B cell (primary cell): ENCODE measurements at regions not wholly inside any gene's neighbourhood (a gene's known extent, or its start where the extent isn't known, plus 50 kb on each side); places are given as distances from the start of the nearest gene placed in this dataset.

ENCODE experiments used
- ATAC-seq: fragments of 200-7000 bp; cut with Tn5 transposase; one replicate; pipeline ENCODE4 v1.10.0; 2021; ENCODE audit warnings: low read depth, mild to moderate bottlenecking, moderate number of reproducible peaks, moderate library complexity
- CTCF ChIA-PET: fragments of 350-600 bp; sonication (Branson Sonifier 250); formaldehyde crosslinking; loops from one replicate; lab custom pipeline; 2021; ENCODE audit warnings: antibody characterized with exemption, inconsistent platforms; lab: Charles Lee
- POLR2A ChIA-PET: fragments of 350-600 bp; sonication (Branson Sonifier 250); formaldehyde crosslinking; loops from one replicate; lab custom pipeline; 2021; ENCODE audit warnings: antibody characterized with exemption; lab: Charles Lee
- DNase-seq: peaks from one replicate; pipeline ENCODE4 v3.0.0; 2013
- H2AFZ ChIP-seq: 2 replicates; pipeline ENCODE4 v1.6.1; 2012; ENCODE audit warnings: mild to moderate bottlenecking, low read depth, low read length; ENCODE audit not compliant: insufficient read depth, poor library complexity, severe bottlenecking
- H3K27ac ChIP-seq, 2 donors: 1 replicate in 1 of 2; 2 replicates in 1 of 2; pipeline ENCODE4 v1.5.1; 2012 to 2013; ENCODE audit warnings: low read length in 2 of 2, mild to moderate bottlenecking in 2 of 2, moderate library complexity in 1 of 2
- H3K27me3 ChIP-seq, 4 experiments: fragments of 200-600 bp in 1 of 4; sonication (generic) in 1 of 4; replicated peaks in 1 of 4; 1 replicate in 2 of 4; 2 replicates in 2 of 4; pipeline versions ENCODE4 v1.6.1 to v1.7.0; 2013 to 2016; ENCODE audit warnings: low read length in 3 of 4, mild to moderate bottlenecking in 2 of 4, mixed read lengths in 1 of 4, moderate library complexity in 1 of 4; ENCODE audit not compliant: insufficient read depth in 4 of 4, control insufficient read depth in 3 of 4; ENCODE audit errors: control extremely low read depth in 1 of 4
- H3K36me3 ChIP-seq, 2 experiments: replicated peaks in 1 of 2; 1 replicate in 1 of 2; 2 replicates in 1 of 2; pipeline versions ENCODE4 v1.6.1 to v1.7.1; 2013; ENCODE audit warnings: low read length in 1 of 2; ENCODE audit not compliant: insufficient read depth in 2 of 2, control insufficient read depth in 1 of 2; ENCODE audit errors: control extremely low read depth in 1 of 2, extremely low read depth in 1 of 2
- H3K4me1 ChIP-seq, 2 donors: fragments of 200-600 bp in 1 of 2; sonication (generic) in 1 of 2; 1 replicate in 1 of 2; 2 replicates in 1 of 2; pipeline versions ENCODE4 v1.5.1 to v1.6.1; 2013 to 2017; ENCODE audit warnings: low read length in 2 of 2; ENCODE audit not compliant: control insufficient read depth in 2 of 2, insufficient read depth in 2 of 2
- H3K4me2 ChIP-seq: replicated peaks from 2 replicates; pipeline ENCODE3; 2012; ENCODE audit warnings: mild to moderate bottlenecking, low read depth, low read length; ENCODE audit not compliant: poor library complexity, severe bottlenecking
- H3K4me3 ChIP-seq, 5 experiments: fragments of 200-600 bp in 1 of 5; sonication (generic) in 1 of 5; 1 replicate in 3 of 5; 2 replicates in 2 of 5; pipeline versions ENCODE4 v1.5.1 to v1.7.0; 2011 to 2016; ENCODE audit warnings: low read length in 4 of 5, mild to moderate bottlenecking in 4 of 5, low read depth in 2 of 5, control low read depth in 1 of 5, moderate library complexity in 1 of 5; ENCODE audit not compliant: insufficient read depth in 1 of 5; ENCODE audit errors: control extremely low read depth in 1 of 5, extremely low read depth in 1 of 5
- H3K79me2 ChIP-seq: fragments of 200-600 bp; sonication (generic); one replicate; pipeline ENCODE4 v1.6.0; 2016; ENCODE audit warnings: low read length; ENCODE audit not compliant: control insufficient read depth, insufficient read depth
- H3K9ac ChIP-seq: fragments of 200-600 bp; sonication (generic); 2 replicates; pipeline ENCODE4 v1.6.1; 2017; ENCODE audit warnings: mild to moderate bottlenecking, low read length, moderate library complexity
- H3K9me3 ChIP-seq, 3 donors: one replicate each; pipeline versions ENCODE4 v1.6.1 to v1.7.1; 2013; ENCODE audit warnings: low read length in 2 of 3; ENCODE audit not compliant: control insufficient read depth in 2 of 3, insufficient read depth in 1 of 3; ENCODE audit errors: control extremely low read depth in 1 of 3
- H4K20me1 ChIP-seq: 2 replicates; pipeline ENCODE4 v1.6.0; 2012; ENCODE audit warnings: mild to moderate bottlenecking, low read length; ENCODE audit not compliant: insufficient read depth, control insufficient read depth, poor library complexity, severe bottlenecking
- H3K27ac Mint-ChIP-seq: one replicate; pipeline ENCODE4 v1.8.0; 2021; ENCODE audit warnings: mixed read lengths
- H3K27me3 Mint-ChIP-seq: one replicate; pipeline ENCODE4 v1.8.0; 2021; ENCODE audit warnings: mixed read lengths
- H3K4me1 Mint-ChIP-seq: one replicate; pipeline ENCODE4 v1.8.0; 2021; ENCODE audit warnings: mixed read lengths
- H3K4me3 Mint-ChIP-seq: one replicate; pipeline ENCODE4 v1.8.0; 2021; ENCODE audit warnings: mixed read lengths
- H3K9me3 Mint-ChIP-seq: one replicate; pipeline ENCODE4 v1.8.0; 2022; ENCODE audit warnings: mixed read lengths; ENCODE audit not compliant: insufficient read depth
- CTCF ChIP-seq: fragments of 200-600 bp; IDR thresholded peaks from one replicate; pipeline ENCODE4 v1.8.0; 2022; ENCODE audit warnings: antibody characterized with exemption, mild to moderate bottlenecking
- EZH2 ChIP-seq: IDR thresholded peaks from 2 replicates; pipeline ENCODE4 v1.6.1; 2012; ENCODE audit warnings: borderline replicate concordance, low read depth, mild to moderate bottlenecking, moderate library complexity, low read length; ENCODE audit not compliant: insufficient read depth, poor library complexity, severe bottlenecking
- WGBS: methylation state at CpG from one replicate; pipeline ENCODE4 v1.1.5; 2013; ENCODE audit warnings: missing lambda C conversion rate; ENCODE audit not compliant: insufficient coverage; 5-methylcytosine and 5-hydroxymethylcytosine counted together
- intact Hi-C: fragments of 100-400 bp; cut with micrococcal nuclease; formaldehyde crosslinking; loops from one replicate; pipeline ENCODE4 v1.10.0; 2022

GRCh38 chr5:115382989-115383388, 86.5 kb upstream of the CCDC112 start:
- no peak for TF ChIP-seq EZH2
- no peak for TF ChIP-seq CTCF
- CTCF ChIA-PET: interaction anchor here (1.3 kb wide), 1 partner anchor 10 kb away, joined by 3 read pairs; no protein-coding TSS in a partner anchor
- Histone ChIP-seq H3K9ac (no peak overlapping the region), H3K27me3 (no peaks in the 10 kb centered on the region), H3K27ac (no peak overlapping the region), H2AFZ (no peak overlapping the region), H3K79me2 (no peaks in the 10 kb centered on the region), H3K9me3 (no peaks in the 10 kb centered on the region), H3K4me3 (no peak overlapping the region), H4K20me1 (no peaks in the 10 kb centered on the region), H3K4me2 (no peak overlapping the region), H3K4me1 (no peaks in the 10 kb centered on the region), H3K36me3 (no peaks in the 10 kb centered on the region)
- Mint-ChIP-seq H3K4me3 (no peak overlapping the region), H3K4me1 (no peaks in the 10 kb centered on the region), H3K9me3 (no peaks in the 10 kb centered on the region), H3K27ac (no peak overlapping the region), H3K27me3 (no peaks in the 10 kb centered on the region)
- intact Hi-C loops: no loop called here
- POLR2A ChIA-PET: no interaction called here
- no CpG with 5 or more reads among the region's 1 CpG for WGBS
- DNase-seq (no peak), ATAC-seq (no peak)

- DNase-seq (no peak), ATAC-seq (no peak)
- H3K4me3 Mint-ChIP-seq: no peak overlapping the region
- POLR2A ChIA-PET: interaction anchor here (0.7 kb wide), 1 partner anchor 25 kb away, joined by 6 read pairs; no protein-coding TSS in a partner anchor
- no peaks in the 10 kb centered on the region for H3K4me1 Mint-ChIP-seq
- H3K9ac ChIP-seq: no peak overlapping the region
- CTCF ChIA-PET: interaction anchor here (0.7 kb wide), 1 partner anchor 192 kb away, joined by 4 read pairs; no protein-coding TSS in a partner anchor
- no peaks in the 10 kb centered on the region for H3K4me1 ChIP-seq
- H3K27me3 Mint-ChIP-seq: no peaks in the 10 kb centered on the region
- no peak overlapping the region for H3K27ac ChIP-seq
- H4K20me1 ChIP-seq: no peaks in the 10 kb centered on the region
- H3K4me3 ChIP-seq: no peak overlapping the region
- TF ChIP-seq EZH2 (no peak), CTCF (no peak)
- no peak overlapping the region for H3K27ac Mint-ChIP-seq
- intact Hi-C loops: no loop called here
- H3K79me2 ChIP-seq: no peaks in the 10 kb centered on the region
- H2AFZ ChIP-seq: no peak overlapping the region
- no peaks in the 10 kb centered on the region for H3K27me3 ChIP-seq
- no peaks in the 10 kb centered on the region for H3K9me3 Mint-ChIP-seq
- H3K4me2 ChIP-seq: no peak overlapping the region
- H3K9me3 ChIP-seq: no peaks in the 10 kb centered on the region
- no peaks in the 10 kb centered on the region for H3K36me3 ChIP-seq
- 93% methylated on average over 2 of the region's 4 CpGs for WGBS
Observed at GRCh38 chr5:115381911-115382662, 85.6 kb upstream of the CCDC112 start.
